B cell (primary cell): ENCODE measurements at regions not wholly inside any gene's neighbourhood (a gene's known extent, or its start where the extent isn't known, plus 50 kb on each side); places are given as distances from the start of the nearest gene placed in this dataset.

Experiments
- EZH2 ChIP-seq: IDR thresholded peaks from 2 replicates; pipeline ENCODE4 v1.6.1; 2012; ENCODE audit warnings: borderline replicate concordance, low read depth, mild to moderate bottlenecking, moderate library complexity, low read length; ENCODE audit not compliant: insufficient read depth, poor library complexity, severe bottlenecking
- TF ChIP-seq, protein P1 (sequence below): fragments of 200-600 bp; IDR thresholded peaks from one replicate; pipeline ENCODE4 v1.8.0; 2022; ENCODE audit warnings: antibody characterized with exemption, mild to moderate bottlenecking

DNA sequence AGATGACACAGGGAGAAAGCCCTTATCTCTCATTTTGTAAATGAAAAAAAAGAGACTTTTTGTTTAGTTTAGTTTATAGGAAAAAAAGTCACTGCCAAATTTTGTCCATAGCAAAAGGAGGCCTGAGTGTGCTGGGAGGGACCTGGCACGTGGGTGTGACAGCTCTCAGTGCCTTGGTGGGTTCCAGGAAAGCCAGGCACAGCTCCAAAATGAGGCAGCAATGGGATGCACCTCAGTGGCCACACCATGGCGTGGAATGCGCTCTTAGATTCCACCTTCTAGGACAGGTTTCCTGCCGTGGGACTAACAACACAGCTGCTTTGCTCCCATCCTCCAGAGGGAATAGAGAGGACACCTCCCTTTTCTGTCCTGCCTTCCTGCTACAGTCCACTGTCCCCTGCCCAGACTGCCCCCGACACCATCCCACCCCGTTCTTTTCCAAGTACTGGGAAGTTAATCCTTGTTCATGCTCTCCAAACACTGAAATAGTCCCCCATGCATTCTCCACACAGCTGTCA lies 207.6 kb downstream of the EMP1 start:
- TF ChIP-seq, protein P1, sequence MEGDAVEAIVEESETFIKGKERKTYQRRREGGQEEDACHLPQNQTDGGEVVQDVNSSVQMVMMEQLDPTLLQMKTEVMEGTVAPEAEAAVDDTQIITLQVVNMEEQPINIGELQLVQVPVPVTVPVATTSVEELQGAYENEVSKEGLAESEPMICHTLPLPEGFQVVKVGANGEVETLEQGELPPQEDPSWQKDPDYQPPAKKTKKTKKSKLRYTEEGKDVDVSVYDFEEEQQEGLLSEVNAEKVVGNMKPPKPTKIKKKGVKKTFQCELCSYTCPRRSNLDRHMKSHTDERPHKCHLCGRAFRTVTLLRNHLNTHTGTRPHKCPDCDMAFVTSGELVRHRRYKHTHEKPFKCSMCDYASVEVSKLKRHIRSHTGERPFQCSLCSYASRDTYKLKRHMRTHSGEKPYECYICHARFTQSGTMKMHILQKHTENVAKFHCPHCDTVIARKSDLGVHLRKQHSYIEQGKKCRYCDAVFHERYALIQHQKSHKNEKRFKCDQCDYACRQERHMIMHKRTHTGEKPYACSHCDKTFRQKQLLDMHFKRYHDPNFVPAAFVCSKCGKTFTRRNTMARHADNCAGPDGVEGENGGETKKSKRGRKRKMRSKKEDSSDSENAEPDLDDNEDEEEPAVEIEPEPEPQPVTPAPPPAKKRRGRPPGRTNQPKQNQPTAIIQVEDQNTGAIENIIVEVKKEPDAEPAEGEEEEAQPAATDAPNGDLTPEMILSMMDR = no peak
- no peak for TF ChIP-seq EZH2
